Effector memory CD8-positive, alpha-beta T cell (primary cell): ENCODE measurements at regions not wholly inside any gene's neighbourhood (a gene's known extent, or its start where the extent isn't known, plus 50 kb on each side); places are given as distances from the start of the nearest gene placed in this dataset.

Experiments
- ATAC-seq: fragments of 150-1000 bp; cut with Tn5 transposase; replicated peaks from 2 replicates; pipeline ENCODE4 v1.10.0; 2021; ENCODE audit warnings: mild to moderate bottlenecking, moderate library complexity
- DNase-seq, 3 experiments: peaks; one replicate each; pipeline ENCODE4 v3.0.0; 2021
- H3K27ac Mint-ChIP-seq, 2 donors: one replicate each; pipeline ENCODE4 v1.8.0; 2022; ENCODE audit warnings: mild to moderate bottlenecking in 2 of 2, mixed read lengths in 2 of 2, moderate library complexity in 2 of 2
- H3K27me3 Mint-ChIP-seq, 2 donors: one replicate each; pipeline ENCODE4 v1.8.0; 2022; ENCODE audit warnings: mixed read lengths in 2 of 2
- H3K36me3 Mint-ChIP-seq: one replicate; pipeline ENCODE4 v1.8.0; 2022; ENCODE audit warnings: mild to moderate bottlenecking, moderate library complexity, mixed read lengths; ENCODE audit not compliant: insufficient read depth
- H3K4me1 Mint-ChIP-seq, 2 donors: one replicate each; pipeline ENCODE4 v1.8.0; 2022; ENCODE audit warnings: low read depth in 2 of 2, mixed read lengths in 2 of 2
- H3K4me3 Mint-ChIP-seq, 2 donors: one replicate each; pipeline ENCODE4 v1.8.0; 2022; ENCODE audit warnings: mild to moderate bottlenecking in 2 of 2, mixed read lengths in 2 of 2, moderate library complexity in 2 of 2
- H3K9me3 Mint-ChIP-seq, 2 donors: one replicate each; pipeline ENCODE4 v1.8.0; 2022; ENCODE audit warnings: mixed read lengths in 2 of 2

DNA sequence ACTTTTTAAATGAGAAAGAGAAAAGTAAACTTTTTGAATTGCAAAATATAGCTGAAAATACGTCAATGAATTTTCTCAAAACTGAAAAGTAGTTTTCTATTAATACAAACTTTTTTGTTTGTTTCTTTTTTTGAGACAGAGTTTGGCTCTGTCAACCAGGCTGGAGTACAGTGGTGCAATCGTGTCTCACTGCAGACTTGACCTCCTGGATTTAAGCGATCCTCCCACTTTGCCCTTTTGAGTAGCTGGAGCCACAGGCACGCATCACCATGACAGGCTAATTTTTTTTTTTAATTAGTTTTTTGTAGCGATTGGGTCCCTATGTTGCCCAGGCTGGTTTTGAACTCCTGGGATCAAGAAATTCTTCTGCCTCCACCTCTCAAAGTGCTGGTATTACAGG, 610.4 kb downstream of the ELAVL2 start:
- no peak overlapping the region for H3K4me3 Mint-ChIP-seq
- DNase-seq: no peak
- peaks cover 0 to 8% of the 10 kb centered on the region in 2 donors for H3K9me3 Mint-ChIP-seq
- H3K36me3 Mint-ChIP-seq: peaks cover 3% of the 10 kb centered on the region
- H3K27ac Mint-ChIP-seq: no peak overlapping the region
- no peaks in the 10 kb centered on the region for H3K4me1 Mint-ChIP-seq
- ATAC-seq: no peak
- H3K27me3 Mint-ChIP-seq: no peaks in the 10 kb centered on the region

DNA sequence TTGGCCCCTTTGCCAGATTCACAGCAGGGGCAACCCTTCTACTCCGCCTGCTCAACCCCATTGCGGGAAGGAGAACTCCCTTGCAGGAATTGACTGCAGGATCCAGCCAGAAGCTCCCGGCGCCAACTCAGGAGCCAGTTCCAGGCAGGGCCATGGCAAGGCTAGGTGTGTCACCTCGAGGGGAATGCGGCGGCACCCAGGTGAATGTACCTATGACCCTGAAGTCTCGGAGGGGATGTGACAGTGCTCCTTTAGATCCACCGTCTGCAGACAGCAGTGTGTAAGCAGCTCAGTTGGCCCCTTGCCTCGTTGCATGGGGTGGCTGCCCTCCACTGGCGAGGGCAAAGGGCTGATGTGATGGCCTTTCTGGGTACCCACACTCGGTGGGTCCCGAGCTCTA, 606.6 kb downstream of the ELAVL2 start:
- no peak for ATAC-seq
- peaks cover 1% of the 10 kb centered on the region for H3K36me3 Mint-ChIP-seq
- no peak for DNase-seq
- peaks cover 7% of the 10 kb centered on the region in 2 donors for H3K9me3 Mint-ChIP-seq
- no peak overlapping the region for H3K27ac Mint-ChIP-seq
- no peaks in the 10 kb centered on the region for H3K4me1 Mint-ChIP-seq
- H3K4me3 Mint-ChIP-seq: no peak overlapping the region
- no peaks in the 10 kb centered on the region for H3K27me3 Mint-ChIP-seq

GRCh38 chr9:23220171-23220570, 605.9 kb downstream of the ELAVL2 start:
- DNase-seq: no peak

GRCh38 chr9:23220957-23221356, 605.1 kb downstream of the ELAVL2 start:
- Mint-ChIP-seq H3K4me1 (no peaks in the 10 kb centered on the region), H3K27ac (no peak overlapping the region), H3K36me3 (no peaks in the 10 kb centered on the region), H3K4me3 (no peak overlapping the region), H3K9me3 (peaks cover 7 to 10% of the 10 kb centered on the region in 2 donors), H3K27me3 (no peaks in the 10 kb centered on the region)
- DNase-seq: no peak
- no peak for ATAC-seq

More at GRCh38 chr9:23220171-23220570, 605.9 kb downstream of the ELAVL2 start:
- no peak for ATAC-seq
- Mint-ChIP-seq H3K4me3 (no peak overlapping the region), H3K27me3 (no peaks in the 10 kb centered on the region), H3K36me3 (no peaks in the 10 kb centered on the region), H3K9me3 (peaks cover 7 to 10% of the 10 kb centered on the region in 2 donors), H3K27ac (no peak overlapping the region), H3K4me1 (no peaks in the 10 kb centered on the region)

DNA sequence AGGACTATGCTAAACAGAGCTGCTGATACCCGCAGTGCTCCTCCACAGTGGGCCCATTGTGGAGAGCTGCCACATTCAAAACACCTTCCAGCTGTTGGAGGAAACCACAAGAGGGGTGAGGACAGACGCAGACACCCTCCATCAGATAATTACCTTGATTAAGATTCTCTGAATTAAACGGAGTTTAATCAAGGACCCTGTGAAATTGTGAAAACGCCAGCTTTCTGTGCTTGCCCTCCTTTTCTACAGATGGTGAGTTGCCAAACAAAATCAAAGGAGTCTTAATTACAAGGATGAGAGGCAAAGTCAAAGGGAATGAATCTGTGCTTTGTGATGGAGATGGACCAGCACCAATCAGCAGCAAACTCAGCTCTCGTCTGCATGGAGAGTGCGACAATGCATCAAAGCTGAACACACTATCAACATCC, 596.1 kb downstream of the ELAVL2 start:
- H3K27ac Mint-ChIP-seq: no peak overlapping the region
- H3K36me3 Mint-ChIP-seq: no peaks in the 10 kb centered on the region
- DNase-seq (no peak), ATAC-seq (no peak)
- no peaks in the 10 kb centered on the region for H3K27me3 Mint-ChIP-seq
- H3K4me1 Mint-ChIP-seq: no peaks in the 10 kb centered on the region
- no peak overlapping the region for H3K4me3 Mint-ChIP-seq
- peaks cover 5 to 8% of the 10 kb centered on the region in 2 donors for H3K9me3 Mint-ChIP-seq

DNA sequence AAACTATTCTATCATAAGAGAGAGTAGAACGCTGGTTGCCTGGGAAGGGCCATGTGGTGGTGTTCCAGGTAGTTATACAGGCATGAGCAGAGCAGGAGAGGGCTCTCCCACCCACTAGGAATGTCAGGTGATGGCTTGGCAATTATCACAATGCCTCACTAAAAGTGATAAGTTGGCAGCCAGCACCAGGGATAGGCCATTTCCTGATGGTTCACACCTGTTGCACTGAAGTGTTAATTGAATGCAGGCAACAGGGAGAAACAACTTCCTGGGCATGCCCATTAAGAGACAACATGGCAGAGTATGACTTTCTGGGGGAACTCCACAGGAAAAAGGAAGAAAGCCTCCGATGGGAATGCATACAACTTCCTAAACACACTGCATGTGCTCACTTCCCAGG, 593.2 kb downstream of the ELAVL2 start:
- no peak for ATAC-seq
- H3K9me3 Mint-ChIP-seq: peaks cover 4 to 5% of the 10 kb centered on the region in 2 donors

GRCh38 chr9:23243523-23243922, 582.5 kb downstream of the ELAVL2 start:
- ATAC-seq (no peak), DNase-seq (no peak)
- peaks cover 9 to 11% of the 10 kb centered on the region in 2 donors for H3K9me3 Mint-ChIP-seq
- H3K36me3 Mint-ChIP-seq: no peaks in the 10 kb centered on the region
- no peak overlapping the region for H3K27ac Mint-ChIP-seq
- H3K27me3 Mint-ChIP-seq: no peaks in the 10 kb centered on the region
- H3K4me1 Mint-ChIP-seq: no peaks in the 10 kb centered on the region
- H3K4me3 Mint-ChIP-seq: no peak overlapping the region

More for the DNA sequence above, 593.2 kb downstream of the ELAVL2 start:
- Mint-ChIP-seq H3K27ac (no peak overlapping the region), H3K4me1 (no peaks in the 10 kb centered on the region), H3K27me3 (no peaks in the 10 kb centered on the region), H3K36me3 (no peaks in the 10 kb centered on the region), H3K4me3 (no peak overlapping the region)
- no peak for DNase-seq

- ATAC-seq (no peak), DNase-seq (no peak)
- H3K27me3 Mint-ChIP-seq: no peaks in the 10 kb centered on the region
- H3K4me3 Mint-ChIP-seq: no peak overlapping the region
- no peaks in the 10 kb centered on the region for H3K36me3 Mint-ChIP-seq
- H3K9me3 Mint-ChIP-seq: peaks cover 10 to 23% of the 10 kb centered on the region in 2 donors
- no peak overlapping the region for H3K27ac Mint-ChIP-seq
- H3K4me1 Mint-ChIP-seq: no peaks in the 10 kb centered on the region
These were observed 581.0 kb downstream of the ELAVL2 start for GRCh38 chr9:23245067-23245466.

- Mint-ChIP-seq H3K27me3 (no peaks in the 10 kb centered on the region), H3K4me1 (no peaks in the 10 kb centered on the region), H3K4me3 (no peak overlapping the region), H3K27ac (no peak overlapping the region), H3K36me3 (no peaks in the 10 kb centered on the region), H3K9me3 (peaks cover 12 to 15% of the 10 kb centered on the region in 2 donors)
- DNase-seq (no peak), ATAC-seq (no peak)
These were observed 571.4 kb downstream of the ELAVL2 start for GRCh38 chr9:23254404-23255184.

- Mint-ChIP-seq H3K27me3 (no peaks in the 10 kb centered on the region), H3K9me3 (peaks cover 6 to 12% of the 10 kb centered on the region in 2 donors), H3K4me1 (no peaks in the 10 kb centered on the region), H3K36me3 (no peaks in the 10 kb centered on the region), H3K4me3 (no peak overlapping the region), H3K27ac (no peak overlapping the region)
- ATAC-seq (no peak), DNase-seq (no peak)
These were observed 570.7 kb downstream of the ELAVL2 start for GRCh38 chr9:23255346-23255745.

GRCh38 chr9:23258569-23258968, 567.5 kb downstream of the ELAVL2 start:
- no peak overlapping the region for H3K4me3 Mint-ChIP-seq
- ATAC-seq (no peak), DNase-seq (no peak)
- no peaks in the 10 kb centered on the region for H3K36me3 Mint-ChIP-seq
- no peak overlapping the region for H3K27ac Mint-ChIP-seq
- no peaks in the 10 kb centered on the region for H3K27me3 Mint-ChIP-seq
- H3K9me3 Mint-ChIP-seq: peaks cover 6% of the 10 kb centered on the region in 2 donors
- H3K4me1 Mint-ChIP-seq: no peaks in the 10 kb centered on the region

DNA sequence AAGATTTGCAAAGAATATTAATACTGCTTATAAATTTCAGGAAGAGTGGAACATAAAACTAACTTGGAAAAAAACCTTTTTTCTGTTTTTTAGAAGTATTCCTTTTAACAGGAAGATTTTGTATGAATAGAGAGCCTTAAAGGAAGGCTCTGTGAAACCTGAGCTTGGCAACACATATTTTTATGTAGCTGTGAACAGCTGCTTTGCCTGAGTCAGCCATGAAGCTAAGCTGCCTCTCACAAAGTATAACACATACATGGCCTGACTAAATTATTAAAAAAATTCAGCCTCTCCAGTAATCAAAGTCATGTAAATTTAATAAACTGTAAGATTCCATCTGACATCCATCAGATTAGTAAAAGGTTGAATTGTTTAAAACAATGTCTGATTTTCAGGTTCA, 547.5 kb downstream of the ELAVL2 start:
- H3K27ac Mint-ChIP-seq: no peak overlapping the region
- H3K4me3 Mint-ChIP-seq: no peak overlapping the region
- peaks cover 7 to 11% of the 10 kb centered on the region in 2 donors for H3K9me3 Mint-ChIP-seq
- ATAC-seq: no peak
- no peaks in the 10 kb centered on the region for H3K4me1 Mint-ChIP-seq
- H3K27me3 Mint-ChIP-seq: no peaks in the 10 kb centered on the region
- H3K36me3 Mint-ChIP-seq: no peaks in the 10 kb centered on the region
- no peak for DNase-seq

GRCh38 chr9:23287390-23287789, 538.6 kb downstream of the ELAVL2 start:
- ATAC-seq (no peak), DNase-seq (no peak)
- H3K27me3 Mint-ChIP-seq: no peaks in the 10 kb centered on the region
- H3K4me1 Mint-ChIP-seq: no peaks in the 10 kb centered on the region
- no peak overlapping the region for H3K4me3 Mint-ChIP-seq
- no peak overlapping the region for H3K27ac Mint-ChIP-seq
- H3K9me3 Mint-ChIP-seq: peaks cover 0 to 6% of the 10 kb centered on the region in 2 donors
- peaks cover 3% of the 10 kb centered on the region for H3K36me3 Mint-ChIP-seq

GRCh38 chr9:23288545-23288944, 537.5 kb downstream of the ELAVL2 start:
- H3K27me3 Mint-ChIP-seq: no peaks in the 10 kb centered on the region
- no peak for ATAC-seq
- H3K36me3 Mint-ChIP-seq: peaks cover 3% of the 10 kb centered on the region
- H3K4me3 Mint-ChIP-seq: no peak overlapping the region
- H3K27ac Mint-ChIP-seq: no peak overlapping the region
- H3K9me3 Mint-ChIP-seq: peaks cover 0 to 6% of the 10 kb centered on the region in 2 donors
- no peak for DNase-seq
- H3K4me1 Mint-ChIP-seq: no peaks in the 10 kb centered on the region
